ENCODE measurements at regions not wholly inside any gene's neighbourhood (a gene's known extent, or its start where the extent isn't known, plus 50 kb on each side); places are given as distances from the start of the nearest gene placed in this dataset.
"Not testable (repeated sequence)": the region's sequence is repeated elsewhere in the genome, so short reads cannot be mapped to it uniquely, and the experiment has no call there.

- DNase-seq (no peak), ATAC-seq (no peak)
Observed at GRCh38 chr9:118651511-118651910, 717.7 kb downstream of the BRINP1 start.

- no peak for ATAC-seq
- DNase-seq, result no peak
Observed at GRCh38 chr9:118652258-118652657, 717.0 kb downstream of the BRINP1 start.

- DNase-seq (no peak), ATAC-seq (no peak)
Observed at GRCh38 chr9:118652912-118653311, 716.3 kb downstream of the BRINP1 start.

GRCh38 chr9:118659011-118659410 is 710.2 kb downstream of the BRINP1 start:
- no peak for ATAC-seq
- DNase-seq, result no peak

GRCh38 chr9:118665226-118665919 is 703.9 kb downstream of the BRINP1 start:
- no peak for ATAC-seq

GRCh38 chr9:118670011-118670953 is 699.0 kb downstream of the BRINP1 start:
- DNase-seq (no peak), ATAC-seq (no peak)

More at GRCh38 chr9:118665226-118665919, 703.9 kb downstream of the BRINP1 start:
- DNase-seq, result no peak

GRCh38 chr9:118674942-118675341 is 694.3 kb downstream of the BRINP1 start:
- no peak for DNase-seq
- no peak for ATAC-seq

GRCh38 chr9:118677936-118678653 is 691.1 kb downstream of the BRINP1 start:
- ATAC-seq, DNase-seq: not testable (repeated sequence)

GRCh38 chr9:118686959-118687358 is 682.3 kb downstream of the BRINP1 start:
- DNase-seq (no peak), ATAC-seq (no peak)

- ATAC-seq (no peak), DNase-seq (no peak)
Observed at GRCh38 chr9:118689280-118689679, 680.0 kb downstream of the BRINP1 start.

- no peak for ATAC-seq
Observed at GRCh38 chr9:118692613-118693012, 676.6 kb downstream of the BRINP1 start.

GRCh38 chr9:118693645-118694044 is 675.6 kb downstream of the BRINP1 start:
- DNase-seq (no peak), ATAC-seq (no peak)

More at GRCh38 chr9:118692613-118693012, 676.6 kb downstream of the BRINP1 start:
- DNase-seq, result no peak

GRCh38 chr9:118695249-118695648 is 674.0 kb downstream of the BRINP1 start:
- DNase-seq, result not testable (repeated sequence)

GRCh38 chr9:118701985-118702384 is 667.2 kb downstream of the BRINP1 start:
- ATAC-seq, result no peak

More at GRCh38 chr9:118695249-118695648, 674.0 kb downstream of the BRINP1 start:
- ATAC-seq, result not testable (repeated sequence)

GRCh38 chr9:118711843-118712242 is 657.4 kb downstream of the BRINP1 start:
- ATAC-seq (no peak), DNase-seq (no peak)

More at GRCh38 chr9:118701985-118702384, 667.2 kb downstream of the BRINP1 start:
- DNase-seq, result no peak

GRCh38 chr9:118721276-118721675 is 648.0 kb downstream of the BRINP1 start:
- ATAC-seq (no peak), DNase-seq (no peak)

- no peak for ATAC-seq
- DNase-seq, result no peak
Observed at GRCh38 chr9:118721923-118722322, 647.3 kb downstream of the BRINP1 start.

- DNase-seq, result no peak
Observed at GRCh38 chr9:118729981-118730380, 639.3 kb downstream of the BRINP1 start.

GRCh38 chr9:118732998-118733397 is 636.2 kb downstream of the BRINP1 start:
- DNase-seq (no peak), ATAC-seq (no peak)

More at GRCh38 chr9:118729981-118730380, 639.3 kb downstream of the BRINP1 start:
- no peak for ATAC-seq

GRCh38 chr9:118734696-118735095 is 634.5 kb downstream of the BRINP1 start:
- ATAC-seq (no peak), DNase-seq (no peak)

- no peak for DNase-seq
- no peak for ATAC-seq
Observed at GRCh38 chr9:118736406-118736805, 632.8 kb downstream of the BRINP1 start.
